ENCODE measurements at regions not wholly inside any gene's neighbourhood (a gene's known extent, or its start where the extent isn't known, plus 50 kb on each side); places are given as distances from the start of the nearest gene placed in this dataset.

DNA sequence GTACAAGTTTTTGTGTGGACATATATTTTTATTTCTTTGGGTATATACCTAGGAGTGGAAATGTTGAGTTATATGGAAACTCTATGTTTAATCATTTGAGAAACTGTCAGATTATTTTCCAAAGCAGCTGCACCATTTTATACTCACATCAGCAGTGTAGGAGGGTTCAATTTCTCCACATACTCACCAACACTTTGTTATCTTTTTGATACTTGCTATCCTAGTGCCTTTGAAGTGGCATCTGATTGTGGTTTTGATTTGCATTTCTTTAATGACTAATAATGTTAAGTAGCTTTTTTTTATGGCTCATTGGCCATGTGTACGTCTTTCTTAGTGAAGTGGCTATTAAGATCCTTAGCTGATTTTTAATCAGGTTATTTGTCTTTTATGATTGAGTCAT lies 64.7 kb upstream of the SLC8A1 start:
- H3K27me3 Mint-ChIP-seq (ENCODE audit: unreplicated experiment): peaks cover 70% of the 10 kb centered on the region
- H3K27ac Mint-ChIP-seq (ENCODE audit: unreplicated experiment): no peak overlapping the region
- H3K4me3 Mint-ChIP-seq (ENCODE audit: unreplicated experiment): no peak overlapping the region
- DNase-seq (ENCODE audit: extremely low spot score, unreplicated experiment): no peak
- peaks cover 3% of the 10 kb centered on the region for H3K4me1 Mint-ChIP-seq (ENCODE audit: unreplicated experiment)
- TF ChIP-seq, protein P1, sequence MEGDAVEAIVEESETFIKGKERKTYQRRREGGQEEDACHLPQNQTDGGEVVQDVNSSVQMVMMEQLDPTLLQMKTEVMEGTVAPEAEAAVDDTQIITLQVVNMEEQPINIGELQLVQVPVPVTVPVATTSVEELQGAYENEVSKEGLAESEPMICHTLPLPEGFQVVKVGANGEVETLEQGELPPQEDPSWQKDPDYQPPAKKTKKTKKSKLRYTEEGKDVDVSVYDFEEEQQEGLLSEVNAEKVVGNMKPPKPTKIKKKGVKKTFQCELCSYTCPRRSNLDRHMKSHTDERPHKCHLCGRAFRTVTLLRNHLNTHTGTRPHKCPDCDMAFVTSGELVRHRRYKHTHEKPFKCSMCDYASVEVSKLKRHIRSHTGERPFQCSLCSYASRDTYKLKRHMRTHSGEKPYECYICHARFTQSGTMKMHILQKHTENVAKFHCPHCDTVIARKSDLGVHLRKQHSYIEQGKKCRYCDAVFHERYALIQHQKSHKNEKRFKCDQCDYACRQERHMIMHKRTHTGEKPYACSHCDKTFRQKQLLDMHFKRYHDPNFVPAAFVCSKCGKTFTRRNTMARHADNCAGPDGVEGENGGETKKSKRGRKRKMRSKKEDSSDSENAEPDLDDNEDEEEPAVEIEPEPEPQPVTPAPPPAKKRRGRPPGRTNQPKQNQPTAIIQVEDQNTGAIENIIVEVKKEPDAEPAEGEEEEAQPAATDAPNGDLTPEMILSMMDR (IDR thresholded peaks at IDR 0.05): no peak
- peaks cover 9% of the 10 kb centered on the region for H3K9me3 Mint-ChIP-seq (ENCODE audit: unreplicated experiment)
- no peaks in the 10 kb centered on the region for H3K36me3 Mint-ChIP-seq (ENCODE audit: unreplicated experiment)

DNA sequence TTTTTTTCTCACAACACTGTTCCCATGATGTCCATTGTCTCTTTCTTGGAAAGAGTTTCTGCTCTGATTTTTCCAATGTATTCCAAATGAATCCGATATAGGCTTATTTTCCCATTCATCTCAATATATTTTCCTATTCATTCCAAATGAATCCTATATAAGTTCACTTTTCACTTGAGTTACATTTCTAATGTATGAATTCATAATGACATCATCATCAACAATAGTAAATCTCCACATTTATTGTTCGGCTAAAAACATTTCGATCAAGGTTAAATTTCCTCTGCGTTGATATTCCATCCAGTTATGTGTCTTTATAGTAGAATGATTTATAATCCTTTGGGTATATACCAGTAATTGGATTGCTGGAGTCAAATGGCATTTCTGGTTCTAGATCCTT lies 76.7 kb upstream of the SLC8A1 start:
- peaks cover 45% of the 10 kb centered on the region for H3K27me3 Mint-ChIP-seq (ENCODE audit: unreplicated experiment)
- peaks cover 7% of the 10 kb centered on the region for H3K9me3 Mint-ChIP-seq (ENCODE audit: unreplicated experiment)
- H3K4me3 Mint-ChIP-seq (ENCODE audit: unreplicated experiment): no peak overlapping the region
- TF ChIP-seq, protein P1 (IDR thresholded peaks at IDR 0.05): no peak
- H3K4me1 Mint-ChIP-seq (ENCODE audit: unreplicated experiment): no peaks in the 10 kb centered on the region
- H3K27ac Mint-ChIP-seq (ENCODE audit: unreplicated experiment): no peak overlapping the region
- H3K36me3 Mint-ChIP-seq (ENCODE audit: unreplicated experiment): no peaks in the 10 kb centered on the region
- DNase-seq (ENCODE audit: extremely low spot score, unreplicated experiment): no peak

GRCh38 chr2:40531359-40531758 lies 79.5 kb upstream of the SLC8A1 start:
- H3K27ac Mint-ChIP-seq (ENCODE audit: unreplicated experiment): no peak overlapping the region
- H3K9me3 Mint-ChIP-seq (ENCODE audit: unreplicated experiment): peaks cover 7% of the 10 kb centered on the region
- TF ChIP-seq, protein P1 (IDR thresholded peaks at IDR 0.05): no peak
- H3K36me3 Mint-ChIP-seq (ENCODE audit: unreplicated experiment): no peaks in the 10 kb centered on the region
- no peak overlapping the region for H3K4me3 Mint-ChIP-seq (ENCODE audit: unreplicated experiment)
- no peaks in the 10 kb centered on the region for H3K4me1 Mint-ChIP-seq (ENCODE audit: unreplicated experiment)
- H3K27me3 Mint-ChIP-seq (ENCODE audit: unreplicated experiment): peaks cover 51% of the 10 kb centered on the region
- DNase-seq (ENCODE audit: extremely low spot score, unreplicated experiment): no peak

- TF ChIP-seq, protein P1 (IDR thresholded peaks at IDR 0.05): no peak
- no peaks in the 10 kb centered on the region for H3K4me1 Mint-ChIP-seq (ENCODE audit: unreplicated experiment)
- no peak for DNase-seq (ENCODE audit: extremely low spot score, unreplicated experiment)
- H3K27ac Mint-ChIP-seq (ENCODE audit: unreplicated experiment): no peak overlapping the region
- no peaks in the 10 kb centered on the region for H3K36me3 Mint-ChIP-seq (ENCODE audit: unreplicated experiment)
- H3K4me3 Mint-ChIP-seq (ENCODE audit: unreplicated experiment): no peak overlapping the region
- H3K27me3 Mint-ChIP-seq (ENCODE audit: unreplicated experiment): peaks cover 49% of the 10 kb centered on the region
- H3K9me3 Mint-ChIP-seq (ENCODE audit: unreplicated experiment): no peaks in the 10 kb centered on the region
Observed at GRCh38 chr2:40534528-40534927, 82.6 kb upstream of the SLC8A1 start.

GRCh38 chr2:40535972-40536371 lies 84.1 kb upstream of the SLC8A1 start:
- Mint-ChIP-seq H3K27me3 (ENCODE audit: unreplicated experiment) (peaks cover 47% of the 10 kb centered on the region), H3K9me3 (ENCODE audit: unreplicated experiment) (no peaks in the 10 kb centered on the region), H3K36me3 (ENCODE audit: unreplicated experiment) (no peaks in the 10 kb centered on the region), H3K27ac (ENCODE audit: unreplicated experiment) (no peak overlapping the region), H3K4me3 (ENCODE audit: unreplicated experiment) (no peak overlapping the region), H3K4me1 (ENCODE audit: unreplicated experiment) (no peaks in the 10 kb centered on the region)
- TF ChIP-seq, protein P1 (IDR thresholded peaks at IDR 0.05): no peak
- no peak for DNase-seq (ENCODE audit: extremely low spot score, unreplicated experiment)
